Gastrocnemius medialis (tissue), 4 donors: ENCODE measurements at regions not wholly inside any gene's neighbourhood (a gene's known extent, or its start where the extent isn't known, plus 50 kb on each side); places are given as distances from the start of the nearest gene placed in this dataset.

Experiments
- ATAC-seq, 2 donors: fragments of 150-250 bp; one replicate each; pipeline ENCODE4 v1.9.1; 2016
- DNase-seq, 2 donors: peaks; one replicate each; pipeline ENCODE4 v3.0.0-alpha.2; 2019
- H3K27ac ChIP-seq, 4 donors: fragments of 200-600 bp; sonication (generic); 1 replicate in 1 of 4; 2 replicates in 3 of 4; pipeline ENCODE4 v1.5.1; 2016 to 2018; ENCODE audit warnings: mild to moderate bottlenecking in 2 of 4, moderate library complexity in 1 of 4
- H3K27me3 ChIP-seq, 3 donors: fragments of 200-600 bp; sonication (generic) in 2 of 3; 1 replicate in 1 of 3; 2 replicates in 2 of 3; pipeline versions ENCODE4 v1.5.1 to v1.6.0; 2016 to 2019; ENCODE audit warnings: mild to moderate bottlenecking in 1 of 3, moderate library complexity in 1 of 3
- H3K36me3 ChIP-seq, 2 donors: fragments of 200-600 bp; sonication (generic) in 1 of 2; one replicate each; pipeline ENCODE4 v1.5.1; 2017 to 2018
- H3K4me1 ChIP-seq, 2 donors: fragments of 200-600 bp; sonication (generic) in 1 of 2; one replicate each; pipeline ENCODE4 v1.5.1; 2016 to 2017; ENCODE audit warnings: mild to moderate bottlenecking in 2 of 2
- H3K4me3 ChIP-seq, 4 donors: fragments of 200-600 bp; sonication (generic) in 3 of 4; 1 replicate in 1 of 4; 2 replicates in 3 of 4; pipeline ENCODE4 v1.5.1; 2016 to 2019; ENCODE audit warnings: mild to moderate bottlenecking in 2 of 4
- H3K9me3 ChIP-seq, 3 donors: fragments of 200-600 bp; sonication (generic) in 2 of 3; 1 replicate in 1 of 3; 2 replicates in 2 of 3; pipeline ENCODE4 v1.5.1; 2016 to 2019
- CTCF ChIP-seq, 5 experiments: fragments of 450-650 bp in 3 of 5; fragments of 200-600 bp in 2 of 5; sonication (generic) in 2 of 5; IDR thresholded peaks in 4 of 5; conservative IDR thresholded peaks in 1 of 5; 1 replicate in 4 of 5; 2 replicates in 1 of 5; pipeline ENCODE4 v1.5.1; 2016 to 2019; ENCODE audit warnings: antibody characterized with exemption in 5 of 5, mild to moderate bottlenecking in 3 of 5, moderate library complexity in 3 of 5
- POLR2A ChIP-seq, 2 donors: fragments of 450-650 bp; IDR thresholded peaks; one replicate each; pipeline ENCODE4 v1.6.1; 2017; ENCODE audit warnings: antibody characterized with exemption in 2 of 2, mild to moderate bottlenecking in 2 of 2, moderate library complexity in 2 of 2
- in situ Hi-C, 4 donors: fragments of 200-750 bp; cut with MboI; loops; one replicate each; pipeline versions ENCODE4 v1.15.0 to v1.8.0; 2017; ENCODE audit warnings: low sequenced_read_pairs in 4 of 4
- intact Hi-C: fragments of 100-400 bp; cut with DNase I; formaldehyde crosslinking; loops from one replicate; pipeline ENCODE4 v1.15.1; 2023; ENCODE audit warnings: low total_unique reads

- H3K4me3 ChIP-seq, result peak overlapping the region in 1 of 4 donors; percentile 17
- H3K4me1 ChIP-seq, result no peaks in the 10 kb centered on the region
- in situ Hi-C loops, result no loop called here
- H3K27ac ChIP-seq, result no peak overlapping the region
- ATAC-seq (no peak), DNase-seq (no peak)
- H3K27me3 ChIP-seq, result peaks cover 0 to under 1% (median 0%) of the 10 kb centered on the region in 3 donors
- intact Hi-C loops, result no loop called here
- no peaks in the 10 kb centered on the region for H3K9me3 ChIP-seq
- no peak for TF ChIP-seq CTCF (IDR thresholded peaks at IDR 0.05 in 4 of 5, conservative IDR thresholded peaks at IDR 0.05 in 1 of 5)
- no peak for TF ChIP-seq POLR2A (IDR thresholded peaks at IDR 0.05)
- H3K36me3 ChIP-seq, result no peaks in the 10 kb centered on the region
Observed at GRCh38 chr22:44375451-44375850, 62.7 kb upstream of the SHISAL1 start.

- intact Hi-C loops, result no loop called here
Observed at GRCh38 chr22:44373234-44373633, 60.5 kb upstream of the SHISAL1 start.

GRCh38 chr22:44372611-44373010 is 59.9 kb upstream of the SHISAL1 start:
- intact Hi-C loops, result no loop called here
- DNase-seq (no peak), ATAC-seq (no peak)

More at GRCh38 chr22:44373234-44373633, 60.5 kb upstream of the SHISAL1 start:
- Histone ChIP-seq H3K36me3 (no peaks in the 10 kb centered on the region), H3K4me3 (no peak overlapping the region), H3K4me1 (no peaks in the 10 kb centered on the region), H3K9me3 (no peaks in the 10 kb centered on the region), H3K27me3 (no peaks in the 10 kb centered on the region), H3K27ac (no peak overlapping the region)
- no peak for DNase-seq
- ATAC-seq, result no peak
- no peak for TF ChIP-seq CTCF (IDR thresholded peaks at IDR 0.05 in 4 of 5, conservative IDR thresholded peaks at IDR 0.05 in 1 of 5)
- no peak for TF ChIP-seq POLR2A (IDR thresholded peaks at IDR 0.05)
- in situ Hi-C loops, result no loop called here

GRCh38 chr22:44371741-44372525 is 59.2 kb upstream of the SHISAL1 start:
- TF ChIP-seq POLR2A (IDR thresholded peaks at IDR 0.05), result no peak
- no peak for TF ChIP-seq CTCF (IDR thresholded peaks at IDR 0.05 in 4 of 5, conservative IDR thresholded peaks at IDR 0.05 in 1 of 5)
- no peak overlapping the region for H3K27ac ChIP-seq
- H3K4me1 ChIP-seq, result no peaks in the 10 kb centered on the region
- in situ Hi-C loops, result no loop called here
- no peaks in the 10 kb centered on the region for H3K9me3 ChIP-seq
- no peaks in the 10 kb centered on the region for H3K27me3 ChIP-seq
- no peaks in the 10 kb centered on the region for H3K36me3 ChIP-seq
- ATAC-seq (no peak), DNase-seq (no peak)
- no peak overlapping the region for H3K4me3 ChIP-seq
- intact Hi-C loops, result no loop called here

More at GRCh38 chr22:44372611-44373010, 59.9 kb upstream of the SHISAL1 start:
- in situ Hi-C loops, result no loop called here
- Histone ChIP-seq H3K4me3 (no peak overlapping the region), H3K27ac (no peak overlapping the region), H3K27me3 (no peaks in the 10 kb centered on the region), H3K9me3 (no peaks in the 10 kb centered on the region), H3K4me1 (no peaks in the 10 kb centered on the region), H3K36me3 (no peaks in the 10 kb centered on the region)
- TF ChIP-seq CTCF (IDR thresholded peaks at IDR 0.05 in 4 of 5, conservative IDR thresholded peaks at IDR 0.05 in 1 of 5), result no peak
- no peak for TF ChIP-seq POLR2A (IDR thresholded peaks at IDR 0.05)
